ENCODE measurements at regions not wholly inside any gene's neighbourhood (a gene's known extent, or its start where the extent isn't known, plus 50 kb on each side); places are given as distances from the start of the nearest gene placed in this dataset.

GRCh38 chr1:233516732-233517131 is 97.2 kb upstream of the KCNK1 start:
- DNase-seq (ENCODE audit: low spot score) = no peak

DNA sequence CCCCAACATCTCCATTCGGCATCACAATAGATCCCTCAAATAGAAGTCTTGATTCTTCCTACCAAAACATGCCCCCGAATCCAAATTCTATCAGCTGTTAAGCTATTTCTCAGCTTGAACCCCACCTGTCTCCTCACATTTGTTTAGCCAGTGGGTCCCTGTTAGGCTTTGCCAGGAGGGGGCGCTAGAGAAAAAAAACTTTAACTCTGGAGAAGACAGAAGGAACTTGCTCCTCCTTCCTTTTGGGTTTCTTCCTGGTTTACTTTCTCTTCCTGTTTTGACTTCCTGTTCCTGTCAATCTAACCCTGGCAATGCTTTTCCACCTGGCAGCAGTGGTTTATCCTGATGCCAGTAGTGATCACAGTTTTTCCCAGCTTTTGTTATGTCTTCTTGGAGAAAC is 95.6 kb upstream of the KCNK1 start:
- peak; percentile 38 for DNase-seq (ENCODE audit: low spot score)

DNA sequence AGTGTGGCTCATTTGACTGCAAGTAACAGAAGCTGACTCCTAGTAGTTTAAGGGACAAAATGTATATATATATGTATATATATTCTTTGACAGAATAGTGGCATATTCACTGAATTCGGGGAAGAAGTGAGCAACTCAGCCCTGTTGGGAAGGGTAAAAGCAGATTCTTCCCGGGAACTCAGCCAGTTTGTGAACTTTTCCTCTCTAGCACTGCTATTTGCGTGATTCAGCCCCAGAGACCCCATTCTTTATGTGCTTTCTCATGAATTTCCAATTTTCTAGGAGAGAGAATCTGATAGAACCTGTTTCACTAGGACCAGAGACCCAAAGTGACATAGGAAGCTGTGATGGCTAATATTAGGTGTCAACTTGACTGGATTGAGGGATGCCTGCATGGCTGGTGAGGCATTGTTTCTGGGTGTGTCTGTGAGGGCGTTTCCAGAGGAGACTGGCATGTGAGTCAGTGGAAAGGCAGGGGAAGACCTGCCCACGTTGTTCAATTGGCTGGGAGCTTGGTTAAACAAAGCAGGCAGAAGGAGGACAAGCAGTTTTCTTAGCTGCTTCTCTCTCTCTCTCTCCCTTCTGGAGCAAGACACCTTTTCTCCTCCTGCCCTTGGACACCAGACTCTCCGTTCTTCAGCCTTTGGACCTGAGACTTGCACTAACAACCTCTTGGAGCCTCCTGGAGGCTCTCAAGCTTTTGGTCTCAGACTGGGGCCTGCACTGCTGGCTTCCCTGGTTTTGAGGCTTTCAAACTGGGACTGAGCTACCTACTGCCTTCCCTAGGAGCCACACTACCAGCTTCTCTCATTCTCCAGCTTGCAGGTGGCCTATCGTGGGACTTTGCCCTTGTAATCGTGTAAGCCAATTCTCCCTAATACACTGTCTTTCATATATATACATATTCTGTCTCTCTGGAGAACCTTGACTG is 93.4 kb upstream of the KCNK1 start:
- peak; percentile 89 for DNase-seq (ENCODE audit: low spot score)

GRCh38 chr1:233523047-233523446 is 90.9 kb upstream of the KCNK1 start:
- no peak for DNase-seq (ENCODE audit: low spot score)

- DNase-seq (ENCODE audit: low spot score) = no peak
Observed at GRCh38 chr1:233527818-233528217, 86.1 kb upstream of the KCNK1 start.

DNA sequence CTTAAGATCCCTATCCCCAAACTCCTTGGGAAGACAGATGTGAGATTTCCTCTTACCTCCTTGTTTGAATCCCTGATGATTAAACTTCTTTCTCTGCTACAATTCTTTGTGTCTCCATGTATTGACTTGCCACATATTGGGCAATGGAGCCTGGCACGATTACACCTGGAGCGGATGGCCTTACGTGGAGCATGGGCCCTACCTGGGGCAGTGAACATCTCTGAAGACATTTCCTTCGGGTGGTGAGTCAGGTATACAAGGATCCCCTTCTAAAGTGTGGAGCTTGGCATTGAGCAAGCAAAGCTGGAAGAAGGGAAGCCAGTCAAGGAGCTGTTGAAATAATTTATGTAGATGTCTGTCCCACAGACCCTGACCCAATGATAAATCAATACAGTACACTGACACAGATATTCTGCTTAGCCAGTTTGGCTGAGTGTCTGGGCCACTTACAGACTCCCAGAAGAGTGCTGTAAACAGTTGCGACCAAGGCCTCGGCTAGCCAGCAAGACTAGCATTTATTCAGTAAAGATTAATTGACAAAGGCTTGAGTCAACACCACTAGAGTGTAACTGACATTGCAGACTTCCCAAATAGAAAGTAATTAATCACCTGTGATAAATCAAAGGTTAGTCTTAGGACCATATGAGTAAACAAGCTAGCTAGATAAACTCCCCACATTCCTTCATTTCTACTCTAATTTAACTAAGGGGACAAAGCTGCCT is 83.1 kb upstream of the KCNK1 start:
- DNase-seq (ENCODE audit: low spot score) = no peak

DNA sequence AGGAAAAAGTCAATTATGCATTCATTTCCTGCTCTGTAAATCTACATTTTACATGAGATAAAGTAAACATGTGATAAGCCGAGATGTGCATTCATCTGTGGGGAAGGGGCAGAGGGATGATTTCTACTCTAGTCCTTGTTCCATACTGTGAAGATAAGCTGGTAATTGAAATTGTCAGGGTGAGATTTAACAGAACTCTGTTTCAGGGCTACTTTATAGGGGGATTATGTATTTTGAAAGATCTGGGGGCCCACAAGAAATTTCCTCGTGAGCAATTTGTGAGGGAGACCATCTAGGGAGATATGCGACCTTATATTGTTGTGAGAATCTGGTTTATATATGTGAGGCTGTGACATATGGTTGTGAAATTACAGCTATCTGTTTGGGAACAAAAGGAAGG is 73.1 kb upstream of the KCNK1 start:
- DNase-seq (ENCODE audit: low spot score) = no peak

DNA sequence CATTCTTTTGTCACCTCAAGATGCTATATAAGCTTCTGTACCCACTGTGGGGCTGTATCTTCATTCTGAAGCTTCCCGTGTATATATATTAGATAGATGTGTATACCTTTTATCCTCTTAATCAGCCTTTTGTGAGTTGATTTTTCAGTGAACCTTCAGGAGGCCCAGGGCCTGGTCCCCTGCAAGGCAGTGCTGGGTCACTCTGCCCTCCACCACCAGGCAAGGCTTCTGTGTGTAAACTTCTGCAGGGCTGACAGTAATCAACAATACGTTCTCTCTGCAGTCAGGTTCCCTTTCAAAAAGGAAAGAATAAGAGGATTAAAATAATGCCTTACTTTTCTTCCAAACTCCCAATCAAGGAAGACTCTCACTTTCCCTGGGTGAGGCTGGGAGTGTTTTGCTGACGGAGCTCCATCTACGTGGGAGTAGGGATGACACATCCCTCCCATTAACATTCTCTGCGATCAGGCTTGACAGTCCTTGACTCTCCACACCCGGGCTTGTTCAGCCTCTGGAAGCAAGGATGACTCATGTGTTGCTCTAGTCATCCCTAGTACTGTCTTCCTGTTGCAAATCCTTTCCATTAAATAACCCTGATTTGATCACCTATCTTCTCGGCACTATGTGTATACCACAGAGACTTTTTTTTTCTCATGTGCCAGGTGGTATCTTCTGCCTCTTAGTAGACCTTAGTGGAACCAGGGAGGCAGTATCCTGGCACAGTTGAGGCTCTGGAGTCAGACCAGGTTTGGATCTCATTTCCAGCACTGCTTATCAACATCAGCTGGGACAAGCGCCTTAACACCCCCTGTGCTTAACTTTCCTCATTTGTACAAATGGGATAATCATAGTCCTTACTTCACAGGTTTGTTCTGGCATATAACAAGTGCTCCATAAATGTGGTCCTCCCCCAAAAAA is 70.3 kb upstream of the KCNK1 start:
- DNase-seq (ENCODE audit: low spot score) = peak; percentile 87

- no peak for DNase-seq (ENCODE audit: low spot score)
Observed at GRCh38 chr1:233544304-233544703, 69.6 kb upstream of the KCNK1 start.

- no peak for DNase-seq (ENCODE audit: low spot score)
Observed at GRCh38 chr1:233547726-233548125, 66.2 kb upstream of the KCNK1 start.

- no peak for DNase-seq (ENCODE audit: low spot score)
Observed at GRCh38 chr1:233549404-233549803, 64.5 kb upstream of the KCNK1 start.

- DNase-seq (ENCODE audit: low spot score) = no peak
Observed at GRCh38 chr1:233549917-233550316, 64.0 kb upstream of the KCNK1 start.

DNA sequence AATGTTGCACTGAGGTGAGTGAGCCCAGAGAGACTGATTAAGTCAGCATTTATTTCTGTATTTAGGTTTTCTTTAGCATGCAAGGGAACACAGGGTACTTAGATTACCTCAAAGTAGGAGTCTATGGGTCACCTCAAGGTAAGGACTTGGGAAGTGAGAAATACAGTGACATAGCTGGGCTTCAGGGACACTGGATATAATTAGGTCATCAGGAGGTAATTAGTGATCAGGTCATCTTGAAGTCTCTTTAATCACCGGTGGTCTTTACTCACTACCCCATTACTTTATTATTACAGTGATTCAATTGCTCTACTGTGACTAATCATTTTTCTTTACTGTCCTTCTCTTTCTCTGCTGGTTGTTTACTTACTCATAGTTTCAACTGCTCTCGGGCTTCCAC is 59.9 kb upstream of the KCNK1 start:
- no peak for DNase-seq (ENCODE audit: low spot score)

DNA sequence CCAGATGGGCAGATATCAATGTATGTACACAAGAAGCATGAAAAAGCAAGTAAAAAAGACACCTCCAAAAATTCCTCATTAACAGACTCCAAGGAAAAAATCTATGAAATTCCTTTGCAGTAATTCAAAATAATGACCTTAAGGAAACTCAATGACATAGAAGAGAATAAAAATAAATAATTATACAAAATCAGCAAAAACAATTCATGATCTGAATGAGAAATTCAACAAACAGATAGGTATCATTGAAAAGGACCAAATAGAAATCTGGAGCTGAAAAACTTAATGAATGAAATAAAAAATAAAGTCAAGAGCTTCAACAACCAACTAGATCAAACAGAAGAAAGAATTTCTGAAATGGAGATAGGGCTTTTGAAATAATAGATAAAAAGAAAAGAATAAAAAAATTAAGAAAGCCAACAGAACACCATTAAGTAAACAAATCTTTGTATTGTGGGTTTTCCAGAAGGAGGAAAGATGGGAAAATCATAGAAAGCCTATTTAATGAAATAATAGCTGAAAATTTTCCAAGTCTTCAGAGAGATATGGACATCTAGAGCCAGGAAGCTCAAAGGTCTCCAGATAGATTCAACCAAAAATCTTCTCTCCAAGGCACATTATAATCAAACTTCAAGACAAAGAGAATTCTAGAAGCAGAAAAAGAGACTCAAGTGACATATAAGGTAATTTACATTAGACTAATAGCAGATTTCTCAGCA is 52.0 kb upstream of the KCNK1 start:
- no peak for DNase-seq (ENCODE audit: low spot score)

Measured in LoVo (cell line).